CD4-positive, alpha-beta T cell treated with Interleukin-6 at 100 ng/mL for 8 hours (primary cell): ENCODE measurements at regions not wholly inside any gene's neighbourhood (a gene's known extent, or its start where the extent isn't known, plus 50 kb on each side); places are given as distances from the start of the nearest gene placed in this dataset.

ENCODE experiments used
- DNase-seq: peaks from one replicate; pipeline ENCODE4 v3.0.0-alpha.2; 2020; ENCODE audit warnings: mixed read lengths, low spot score

DNA sequence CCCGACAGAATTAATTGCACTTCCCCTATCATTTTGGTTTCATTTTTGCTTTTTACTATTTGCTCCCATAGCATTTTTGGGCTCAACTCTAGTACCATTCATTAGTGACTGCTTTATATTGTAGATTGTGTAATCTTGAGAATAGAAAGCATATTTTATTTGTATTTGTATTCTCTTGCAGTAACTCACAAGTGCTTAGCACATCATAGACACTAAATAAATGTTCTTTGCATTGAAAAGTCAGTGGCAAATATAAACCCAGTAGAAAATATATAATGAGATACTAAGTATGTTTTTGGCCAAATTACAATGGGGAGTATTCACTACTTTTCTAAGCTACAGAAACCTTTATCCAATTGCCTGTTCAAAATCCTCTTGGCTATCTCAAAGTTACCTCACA lies 359.7 kb upstream of the CAMK1G start:
- DNase-seq, result no peak

DNA sequence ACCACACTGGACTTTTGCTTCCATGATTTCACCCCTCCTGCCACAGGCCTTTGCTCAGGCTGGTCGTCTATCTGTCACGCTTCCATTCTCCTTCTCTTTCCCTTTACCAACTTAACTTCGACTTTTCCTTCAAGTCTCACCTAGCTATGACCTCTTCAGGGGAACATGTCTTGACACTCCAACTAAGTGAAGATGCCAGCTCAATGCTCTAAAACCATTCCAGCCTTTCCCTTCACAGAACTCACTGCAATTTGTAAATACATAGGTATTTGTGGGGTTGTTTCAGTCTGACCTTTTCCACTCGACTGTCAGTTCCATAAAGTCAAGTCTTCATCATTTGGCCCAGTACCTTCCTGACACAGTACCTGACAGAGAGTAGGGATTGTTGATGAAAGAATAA lies 358.6 kb upstream of the CAMK1G start:
- DNase-seq, result no peak

DNA sequence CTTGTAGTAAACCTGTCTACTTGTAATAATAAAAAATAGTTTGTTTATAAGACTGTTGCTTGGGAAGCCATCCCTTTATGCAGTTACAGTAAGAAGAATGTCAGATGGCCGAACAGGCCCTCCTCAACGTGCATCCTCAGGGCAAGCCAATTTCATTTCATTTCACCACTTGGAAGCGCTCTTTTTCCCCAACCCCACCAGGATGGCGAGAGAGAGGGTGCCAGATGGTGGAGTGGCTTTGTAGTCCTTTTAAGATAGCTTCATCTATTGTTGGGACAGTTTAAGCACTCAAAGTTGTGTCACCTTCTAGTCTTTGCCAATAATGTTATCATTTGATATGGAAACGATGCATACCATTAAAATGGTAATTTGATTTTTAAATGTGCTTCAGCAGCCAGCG lies 356.3 kb upstream of the CAMK1G start:
- no peak for DNase-seq

DNA sequence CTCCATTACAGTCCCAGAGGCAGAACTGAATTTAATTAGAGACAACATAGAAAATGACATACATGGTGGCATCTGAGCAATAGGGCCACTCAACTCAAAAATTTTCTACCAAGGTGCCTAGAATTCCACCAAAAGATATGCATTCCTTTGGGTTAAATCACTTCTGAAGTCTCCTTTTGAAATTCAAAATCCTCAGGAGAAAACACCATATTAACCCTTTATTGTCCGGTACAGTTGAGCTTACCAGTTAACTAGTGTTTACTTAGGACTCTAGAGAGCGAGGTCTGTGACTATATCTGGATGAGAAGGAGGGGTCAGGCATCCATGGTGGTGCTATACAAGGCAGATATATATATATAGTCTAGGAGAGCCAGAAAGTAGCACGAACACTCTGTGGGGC lies 355.6 kb upstream of the CAMK1G start:
- no peak for DNase-seq

DNA sequence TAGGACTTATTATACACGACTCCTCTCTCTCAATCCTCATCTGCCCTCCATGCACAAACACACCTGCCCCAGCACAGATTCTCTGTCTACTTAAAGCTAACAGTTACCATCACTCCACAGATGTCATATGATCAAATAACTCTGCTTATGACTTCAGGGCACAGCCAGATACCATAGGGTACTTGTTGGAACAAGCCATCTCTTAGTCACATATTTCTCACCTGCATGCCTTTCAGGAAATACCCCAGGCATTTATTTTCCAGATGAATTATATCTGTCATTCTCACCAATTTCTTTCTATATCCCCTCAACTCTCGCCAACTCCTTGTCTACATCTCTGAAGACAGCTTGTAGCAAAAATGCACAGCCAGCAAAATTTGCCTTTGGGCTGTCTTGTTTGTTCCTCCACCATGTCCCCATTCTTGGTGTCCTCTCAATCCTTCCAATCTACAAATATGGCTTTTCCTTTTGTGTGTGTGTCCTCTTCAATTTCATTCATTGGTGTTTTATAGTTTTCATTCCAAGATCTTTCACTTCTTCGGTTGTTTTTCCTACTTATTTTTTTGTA lies 353.9 kb upstream of the CAMK1G start:
- no peak for DNase-seq

DNA sequence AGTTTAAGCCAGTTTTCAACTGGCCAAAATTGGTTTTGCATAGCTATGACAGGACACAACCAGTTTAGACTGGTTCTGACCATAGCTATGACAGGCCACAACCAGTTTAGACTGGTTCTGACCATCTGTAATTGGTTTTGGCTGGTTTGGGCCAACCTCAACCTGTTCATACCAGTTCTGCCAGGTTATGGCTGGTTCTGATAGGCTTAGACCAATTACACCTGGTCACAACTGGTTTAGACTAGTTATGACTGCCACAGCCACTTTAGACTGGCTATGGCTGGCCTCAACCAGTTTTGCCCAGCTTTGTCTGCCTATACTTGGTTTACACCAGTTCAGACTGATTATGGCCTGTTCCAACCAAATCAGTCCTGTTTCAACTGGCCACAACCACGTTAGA lies 353.2 kb upstream of the CAMK1G start:
- DNase-seq, result no peak

DNA sequence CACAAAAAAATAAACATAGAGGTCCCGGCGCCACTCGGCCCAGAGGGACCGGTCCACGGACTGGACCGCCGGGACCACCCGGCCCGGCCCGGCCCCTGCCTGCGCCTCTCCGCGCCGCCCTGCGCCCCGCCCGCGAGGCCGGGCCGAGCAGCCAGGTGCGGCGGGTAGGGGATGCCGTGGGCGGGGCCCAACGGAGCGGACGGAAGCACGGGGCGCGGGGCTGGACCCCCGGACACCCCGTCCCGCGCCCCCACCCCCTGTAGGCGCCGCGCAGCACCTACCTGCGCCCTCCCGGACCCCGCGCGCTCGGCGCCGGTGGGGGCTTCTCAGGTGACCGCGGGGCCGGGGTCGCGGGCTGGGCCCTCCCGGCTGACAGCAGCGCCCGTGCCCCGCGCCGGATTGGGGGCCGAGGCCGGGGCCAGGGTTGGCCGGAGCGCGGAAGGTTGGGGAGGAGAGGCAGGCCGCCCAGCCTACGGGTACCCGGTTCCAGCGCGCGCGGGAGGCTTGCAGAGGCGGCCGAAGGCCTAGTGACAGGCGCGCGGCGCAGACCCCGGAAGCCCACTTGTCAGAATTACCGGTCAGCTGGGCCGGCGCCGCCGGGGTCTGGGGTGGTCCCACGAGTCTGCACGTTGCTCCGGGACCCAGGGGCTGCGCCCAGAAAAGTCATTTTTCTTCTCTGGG lies 351.9 kb upstream of the CAMK1G start:
- DNase-seq, result no peak

DNA sequence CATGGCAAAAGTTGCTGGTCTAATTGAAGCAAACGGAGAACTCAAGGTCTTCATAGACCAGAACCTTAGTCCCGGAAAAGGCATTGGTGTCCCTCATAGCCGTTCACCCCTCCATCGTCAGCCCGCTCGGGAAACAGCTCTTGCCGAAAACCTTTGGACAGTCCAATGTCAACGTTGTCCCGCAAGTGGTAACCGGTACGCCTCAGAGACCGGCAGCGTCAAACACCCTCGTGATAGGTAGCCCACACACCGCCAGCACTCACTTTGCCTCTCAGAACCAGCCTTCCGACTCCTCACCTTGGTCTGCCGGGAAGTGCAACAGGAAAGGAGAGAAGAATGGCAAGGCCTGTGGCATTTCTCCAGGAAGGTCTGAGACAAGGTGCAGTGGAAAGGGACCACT lies 351.3 kb upstream of the CAMK1G start:
- no peak for DNase-seq

DNA sequence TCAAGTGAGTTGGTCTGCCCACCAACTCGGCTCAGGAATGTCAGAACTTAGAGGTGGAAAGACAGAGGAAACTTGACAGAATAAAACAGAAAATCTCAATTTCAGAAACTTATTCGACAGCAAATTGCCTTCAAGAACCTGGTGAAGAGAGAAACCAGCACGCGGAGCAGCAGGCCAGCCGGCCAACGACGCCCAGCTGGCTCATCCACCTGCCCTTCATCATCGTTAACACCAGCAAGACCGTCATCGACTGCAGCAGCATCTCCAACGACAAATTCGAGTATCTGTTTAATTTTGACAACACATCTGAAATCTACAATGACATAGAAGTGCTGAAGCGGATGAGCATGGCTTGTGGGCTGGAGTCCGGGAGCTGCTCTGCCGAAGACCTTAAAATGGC lies 350.8 kb upstream of the CAMK1G start:
- DNase-seq, result no peak

DNA sequence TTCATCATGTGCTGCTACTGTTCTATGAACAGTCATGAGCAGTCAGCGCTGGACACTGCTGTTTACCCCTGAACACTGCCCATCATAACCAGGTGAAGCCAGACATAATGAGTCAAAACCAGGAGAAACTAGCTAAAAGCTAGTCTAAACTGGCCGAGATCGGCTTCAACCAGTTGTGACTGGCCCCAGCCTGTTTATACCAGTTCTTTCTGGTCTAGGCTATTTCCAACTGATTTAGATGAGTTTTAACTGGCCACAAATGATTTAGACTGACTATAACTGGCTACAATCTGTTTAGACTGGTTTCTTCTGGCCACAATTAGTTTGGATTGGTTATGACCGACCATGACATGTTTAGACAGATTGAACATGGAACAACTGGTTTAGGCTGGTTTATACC lies 348.3 kb upstream of the CAMK1G start:
- DNase-seq, result no peak

DNA sequence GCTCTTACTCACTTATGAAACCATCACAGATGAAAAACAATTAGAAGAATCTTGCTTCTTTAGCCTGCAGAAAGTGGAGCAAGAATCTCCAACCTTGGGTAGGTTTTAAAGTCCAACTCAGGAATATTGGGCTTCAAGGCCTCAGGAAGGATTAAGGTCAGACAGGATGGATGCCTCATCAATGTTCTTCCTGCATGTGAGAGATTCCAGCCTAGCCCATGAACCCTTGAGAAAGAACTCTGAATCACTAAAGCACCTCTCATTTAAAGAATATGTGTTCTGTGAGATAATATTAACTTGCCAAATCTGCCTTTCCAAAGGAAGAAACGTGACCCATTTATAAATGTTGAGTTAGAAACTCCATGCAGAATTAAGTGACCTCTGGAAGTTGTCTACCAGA lies 345.2 kb upstream of the CAMK1G start:
- no peak for DNase-seq

DNA sequence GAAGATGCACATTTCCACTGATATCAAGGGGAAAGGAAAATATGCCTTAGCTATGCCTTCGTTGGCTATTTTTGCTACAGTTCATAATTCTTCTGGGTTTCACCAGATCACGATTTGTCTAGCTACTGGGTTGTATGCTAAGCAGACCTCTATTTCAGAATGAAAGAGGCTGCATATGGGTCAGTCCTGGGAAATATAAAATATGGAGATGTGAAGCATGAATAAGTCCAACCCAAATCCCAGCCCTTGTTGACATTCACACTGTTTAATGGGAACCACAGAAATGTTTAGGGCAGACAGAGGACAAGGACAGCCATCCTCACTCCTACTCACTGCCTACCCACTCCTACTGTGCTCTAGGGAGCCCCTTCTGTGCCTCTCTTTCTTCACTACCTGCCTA lies 343.2 kb upstream of the CAMK1G start:
- DNase-seq, result no peak

DNA sequence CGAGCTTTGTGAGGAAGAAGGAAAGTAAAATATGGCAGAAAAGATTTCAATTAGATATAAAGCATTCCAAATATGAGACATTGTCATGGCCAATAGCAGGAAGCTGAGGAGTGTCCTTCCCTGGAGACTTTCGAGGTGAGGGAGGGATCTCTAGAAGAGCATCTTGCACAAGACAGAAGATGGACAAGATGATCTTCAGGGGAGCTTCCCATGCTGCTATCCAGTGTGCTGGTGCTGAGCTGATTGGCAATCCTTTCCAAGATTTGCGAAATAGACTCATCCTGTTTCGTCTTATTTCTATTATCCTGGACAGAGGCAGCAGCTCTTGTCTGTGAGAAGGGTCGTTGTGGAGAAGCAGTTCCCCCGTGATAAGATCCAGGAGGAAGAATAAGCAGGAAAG lies 342.0 kb upstream of the CAMK1G start:
- DNase-seq, result no peak

DNA sequence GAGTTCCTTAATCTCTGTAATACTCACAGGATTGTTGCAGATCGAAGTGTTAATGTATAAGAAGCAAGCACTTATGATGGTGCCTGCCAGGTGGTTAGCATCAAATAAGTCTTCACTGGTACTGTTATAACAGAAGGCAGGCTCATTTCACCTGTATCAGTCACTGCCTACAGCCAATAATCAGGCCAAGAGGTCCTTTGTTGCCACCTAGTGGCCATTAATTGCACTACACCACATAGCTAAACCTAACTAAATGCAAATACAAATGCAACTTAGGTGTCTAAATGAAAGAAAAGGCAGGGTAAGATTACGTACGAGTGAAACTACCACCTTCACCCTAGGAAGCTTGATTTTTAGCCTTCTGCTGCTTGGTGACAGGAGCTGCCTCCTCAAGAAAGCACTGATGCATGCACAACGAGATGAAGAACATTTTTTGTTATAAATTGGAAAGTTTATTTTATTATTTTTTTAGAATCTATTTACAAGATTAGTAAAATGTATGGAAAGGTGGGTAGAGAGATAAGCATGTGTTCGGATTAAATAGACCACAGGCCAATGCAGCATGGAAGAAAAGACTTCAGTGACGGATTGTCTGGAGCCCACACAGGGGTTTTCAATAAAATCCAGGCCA lies 334.8 kb upstream of the CAMK1G start:
- DNase-seq, result peak; percentile 27

DNA sequence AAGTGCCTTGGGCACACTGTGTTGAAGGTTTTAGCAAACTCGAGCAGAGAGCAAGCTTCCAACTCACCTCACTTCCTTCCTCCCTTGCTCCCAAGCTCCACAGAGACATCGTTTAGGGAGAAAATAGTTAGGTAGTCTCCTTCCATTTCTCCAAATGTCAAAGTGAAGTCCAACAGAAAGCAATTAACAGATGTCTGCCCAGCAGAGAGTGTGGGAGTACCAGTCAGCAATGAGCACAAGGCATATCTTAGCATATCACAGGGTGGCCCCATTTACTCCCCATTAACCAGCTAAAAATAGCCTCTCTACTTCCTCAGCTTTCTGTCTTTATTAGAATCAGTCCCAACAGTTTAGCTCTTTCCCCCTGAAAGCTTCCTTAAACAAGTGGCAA lies 334.2 kb upstream of the CAMK1G start:
- no peak for DNase-seq

DNA sequence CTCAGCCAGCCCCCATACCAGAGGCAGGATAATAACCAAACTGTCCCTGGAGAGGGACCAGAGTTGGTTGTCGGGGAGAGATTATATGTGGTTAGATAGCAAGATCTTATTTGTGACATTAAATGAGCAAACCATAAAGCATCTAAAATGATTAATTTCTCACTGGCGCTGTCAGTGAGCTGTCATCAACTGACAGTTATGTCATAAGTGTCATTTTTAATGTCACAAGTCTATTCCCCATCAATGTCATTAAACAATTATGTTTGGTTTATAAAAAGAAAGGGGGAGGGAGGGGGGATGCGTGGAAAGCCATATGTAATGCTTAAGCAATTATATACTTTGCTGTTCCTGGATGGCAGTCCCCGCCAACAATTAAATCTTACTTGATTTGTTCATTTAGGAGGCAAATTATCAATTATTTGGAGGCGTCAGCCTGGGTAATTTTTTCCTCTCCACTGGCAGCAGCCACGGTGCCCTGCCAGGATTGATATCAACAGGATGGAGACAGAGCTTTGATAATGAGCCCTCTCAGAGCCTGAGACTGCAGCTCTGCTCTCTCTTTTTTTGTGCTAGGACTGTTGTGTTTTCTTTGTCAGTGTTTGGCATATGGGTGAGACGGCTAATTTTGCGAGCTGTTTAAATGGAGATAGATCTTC lies 333.6 kb upstream of the CAMK1G start:
- no peak for DNase-seq

DNA sequence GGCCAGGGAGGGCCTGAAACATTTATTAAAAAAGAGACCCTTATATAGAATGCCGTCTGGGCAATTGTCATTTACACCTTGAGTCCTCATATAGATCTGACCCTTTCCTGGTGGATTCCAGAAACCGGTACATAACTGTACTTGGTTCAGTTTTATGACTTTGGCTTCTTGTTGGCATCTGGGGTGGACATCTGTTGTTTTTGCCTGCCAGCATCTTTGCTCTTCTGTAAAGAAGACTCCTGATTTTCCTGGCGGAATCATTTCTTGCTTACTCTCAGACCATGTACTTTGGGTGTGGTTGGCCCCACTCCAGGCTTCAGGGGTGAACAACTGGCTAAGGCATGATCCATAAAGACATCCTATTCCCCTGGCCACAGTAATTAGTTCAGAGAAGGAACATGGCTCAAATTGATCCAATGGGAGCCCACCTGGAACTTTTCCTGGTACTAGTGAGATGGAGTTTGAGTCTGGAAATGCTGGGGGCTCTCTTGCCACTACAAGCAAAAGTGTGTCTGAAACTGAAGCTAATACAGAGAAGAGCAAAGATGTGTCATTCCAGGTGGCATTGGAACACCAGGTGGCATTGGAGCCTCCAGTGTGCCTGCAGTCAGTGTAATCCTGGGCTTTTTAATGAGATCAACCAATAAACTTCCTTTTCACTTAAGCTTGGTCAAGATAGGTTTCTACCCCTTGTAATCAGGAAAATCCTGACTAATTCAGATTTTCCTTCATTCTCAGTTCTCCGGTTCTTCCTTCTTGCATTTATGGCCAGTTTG lies 332.5 kb upstream of the CAMK1G start:
- DNase-seq, result no peak

DNA sequence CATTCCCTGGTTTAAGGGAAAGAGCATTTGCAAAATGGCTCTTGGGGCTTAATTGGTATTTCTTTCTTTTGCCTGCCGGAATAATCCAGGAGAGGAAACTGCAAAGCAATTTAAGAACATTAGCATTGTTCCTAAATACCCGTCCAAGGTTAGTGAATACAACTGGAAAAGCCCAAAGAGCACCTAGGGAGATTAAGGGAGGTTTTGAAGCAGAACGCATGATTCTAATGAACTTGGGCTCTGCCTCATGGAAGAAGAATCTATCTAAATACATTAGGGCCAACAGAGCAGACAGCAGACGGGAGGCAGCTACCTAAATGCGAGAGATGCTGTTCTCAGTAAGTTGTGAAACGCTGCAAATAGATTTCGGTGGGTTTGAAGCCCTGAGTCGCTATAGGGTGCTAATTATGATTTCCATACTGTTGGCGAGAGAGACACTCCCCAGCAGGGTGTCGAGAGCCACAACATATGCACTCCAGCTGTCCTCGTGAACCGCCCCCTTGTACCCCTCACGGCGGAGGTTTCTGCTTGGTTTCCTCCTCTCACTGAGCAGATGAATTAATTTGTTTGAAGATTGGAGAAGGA lies 326.7 kb upstream of the CAMK1G start:
- DNase-seq, result no peak

DNA sequence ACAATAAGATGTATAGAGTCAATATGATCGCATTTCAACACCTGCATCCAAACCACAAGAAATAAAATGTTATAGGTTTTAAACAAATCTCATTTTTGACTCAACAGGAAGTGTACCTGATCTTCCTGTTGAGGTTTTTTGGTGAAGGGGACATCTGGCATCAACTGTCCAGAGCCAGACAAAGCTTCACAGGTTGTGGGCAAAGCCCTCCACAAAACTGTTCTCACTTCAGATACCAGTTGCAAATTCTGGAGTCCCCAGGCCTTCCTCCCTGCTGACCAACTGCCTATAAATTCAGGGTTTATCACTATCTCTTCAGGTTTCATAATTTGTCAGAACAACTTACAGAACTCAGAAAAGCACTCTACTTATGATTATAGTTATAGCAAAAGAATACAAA lies 326.1 kb upstream of the CAMK1G start:
- no peak for DNase-seq

DNA sequence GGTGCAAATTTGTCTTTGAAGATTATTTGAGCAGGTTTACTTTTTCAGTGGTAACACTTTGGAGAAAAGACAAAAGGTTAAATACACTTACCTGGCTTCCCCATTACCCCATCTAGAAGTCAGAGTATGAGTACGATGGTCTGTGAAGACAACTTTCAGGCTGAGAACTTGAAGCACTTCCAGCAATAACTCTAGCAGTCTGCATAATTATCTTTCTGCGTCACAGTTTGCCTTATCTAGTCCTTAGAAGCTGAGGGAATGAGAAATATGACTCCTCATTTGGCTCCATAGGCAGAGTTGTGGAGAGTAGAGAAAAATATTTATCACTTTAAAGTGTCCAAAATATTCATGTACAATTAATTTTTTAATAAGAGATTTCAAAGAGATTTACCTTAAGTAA lies 323.4 kb upstream of the CAMK1G start:
- no peak for DNase-seq

DNA sequence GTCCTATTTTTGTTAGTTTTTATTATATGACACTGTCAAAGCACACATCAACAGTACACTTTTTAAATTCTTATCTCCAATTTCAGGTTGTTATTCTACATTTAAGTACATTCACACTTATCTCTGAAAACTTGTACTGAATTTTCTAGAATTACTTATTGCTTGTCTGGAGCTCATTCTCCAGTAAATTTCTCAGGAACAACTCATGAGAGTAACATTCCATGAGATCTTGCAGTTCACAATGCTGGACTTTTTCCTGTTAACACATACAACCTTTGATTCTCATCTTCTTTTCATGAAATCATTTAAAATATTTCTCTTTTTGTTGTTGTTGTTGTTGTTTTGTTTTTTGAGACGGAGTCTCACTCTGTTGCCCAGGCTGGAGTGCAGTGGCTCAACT lies 320.9 kb upstream of the CAMK1G start:
- no peak for DNase-seq

DNA sequence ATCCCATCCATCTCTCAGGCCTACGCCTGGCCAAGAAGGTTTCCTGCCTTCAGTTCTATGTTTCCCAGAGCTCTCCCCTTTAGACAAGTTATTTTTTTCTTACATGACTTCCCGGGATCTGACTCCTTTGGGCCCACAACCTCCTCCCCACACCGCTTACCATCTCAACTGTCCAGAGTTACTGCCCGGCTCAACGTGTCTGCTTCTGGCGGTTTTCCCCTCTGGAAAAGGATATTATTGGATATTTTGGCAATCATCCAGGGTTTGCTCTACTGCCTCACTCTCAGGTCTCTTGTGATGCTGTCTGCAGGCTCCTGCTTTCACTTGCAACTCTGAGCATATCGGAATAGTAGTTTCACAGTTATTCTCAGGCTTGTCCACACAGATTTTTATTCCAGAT lies 318.2 kb upstream of the CAMK1G start:
- no peak for DNase-seq
